HL-60 (cell line): ENCODE measurements at regions not wholly inside any gene's neighbourhood (a gene's known extent, or its start where the extent isn't known, plus 50 kb on each side); places are given as distances from the start of the nearest gene placed in this dataset.

Experiments used
- DNase-seq, 2 experiments: peaks; one replicate each; pipeline ENCODE4 v3.0.0-alpha.2; 2010 to 2020; ENCODE audit warnings: low read depth in 1 of 2, low spot score in 1 of 2
- H3K27ac ChIP-seq: fragments of 250-450 bp; sonication (Bioruptor Pico); replicated peaks from 2 replicates; pipeline ENCODE4 v1.5.1; 2020; ENCODE audit warnings: mild to moderate bottlenecking, moderate library complexity
- H3K27me3 ChIP-seq: fragments of 250-450 bp; sonication (Bioruptor Pico); 2 replicates; pipeline ENCODE4 v1.5.1; 2021; ENCODE audit warnings: mild to moderate bottlenecking, moderate library complexity; ENCODE audit not compliant: insufficient read depth, poor library complexity, severe bottlenecking
- H3K4me3 ChIP-seq: replicated peaks from 2 replicates; pipeline ENCODE4 v1.5.1; 2011; ENCODE audit warnings: mild to moderate bottlenecking, control low read depth, low read length; ENCODE audit not compliant: insufficient read depth
- CTCF ChIP-seq: IDR thresholded peaks from one replicate; pipeline ENCODE4 v1.5.1; 2011; ENCODE audit warnings: low read length, control low read depth, inconsistent platforms; ENCODE audit not compliant: insufficient read depth
- GABPA ChIP-seq: IDR thresholded peaks from 2 replicates; pipeline ENCODE4 v1.6.1; 2012; ENCODE audit warnings: low read depth
- POLR2AphosphoS5 ChIP-seq: IDR thresholded peaks from 2 replicates; pipeline ENCODE4 v1.6.1; 2012; ENCODE audit warnings: low read depth
- REST ChIP-seq: IDR thresholded peaks from 2 replicates; pipeline ENCODE4 v1.6.1; 2012; ENCODE audit warnings: low read depth; ENCODE audit not compliant: insufficient replicate concordance
- SPI1 ChIP-seq: IDR thresholded peaks from 2 replicates; pipeline ENCODE4 v1.6.1; 2012; ENCODE audit warnings: low read depth, mild to moderate bottlenecking, borderline replicate concordance

DNA sequence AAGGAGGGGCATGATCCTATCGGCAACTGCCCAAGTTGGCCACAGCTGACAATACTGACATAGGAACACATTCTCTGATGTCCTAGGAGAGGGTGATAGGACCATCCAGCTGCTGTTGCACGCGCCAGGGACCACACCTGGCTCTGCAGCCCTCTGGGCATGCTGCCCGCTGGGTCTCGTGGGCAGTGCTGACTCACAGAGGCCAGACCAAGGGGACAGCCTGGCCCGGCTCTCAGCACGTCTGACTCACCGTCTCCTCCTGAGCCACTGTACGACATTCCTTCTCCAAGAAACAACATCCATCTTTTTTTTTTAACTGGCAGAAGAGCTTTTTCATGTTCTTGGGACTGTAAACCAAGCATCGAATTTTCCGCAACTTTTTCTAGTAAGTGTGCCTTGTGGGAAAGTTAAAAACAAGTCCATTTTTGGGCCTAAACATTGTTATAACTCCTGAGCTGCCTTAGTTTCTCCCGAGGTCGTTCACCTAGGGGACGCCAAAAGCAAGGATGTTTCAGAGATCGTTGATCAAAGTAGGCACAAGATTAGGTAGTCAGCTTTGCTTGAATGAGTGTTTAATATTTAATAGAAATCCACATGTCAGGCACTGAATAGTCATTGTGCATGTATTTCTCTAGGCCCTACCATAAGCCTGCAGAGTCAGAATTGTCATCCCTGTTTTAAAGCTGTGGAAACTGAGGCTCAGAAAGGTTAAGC is 100.3 kb downstream of the TTC32 start:
- no peak for TF ChIP-seq GABPA
- TF ChIP-seq CTCF = no peak
- TF ChIP-seq POLR2AphosphoS5 = no peak
- no peak for TF ChIP-seq SPI1
- TF ChIP-seq REST = no peak
- no peak for DNase-seq
- Histone ChIP-seq H3K27me3 (no peaks in the 10 kb centered on the region), H3K4me3 (no peak overlapping the region), H3K27ac (no peak overlapping the region)

GRCh38 chr2:19800796-19801195 is 101.0 kb downstream of the TTC32 start:
- no peak for DNase-seq
- Histone ChIP-seq H3K4me3 (no peak overlapping the region), H3K27me3 (no peaks in the 10 kb centered on the region), H3K27ac (no peak overlapping the region)
- TF ChIP-seq SPI1 (no peak), REST (no peak), GABPA (no peak), POLR2AphosphoS5 (no peak), CTCF (no peak)

DNA sequence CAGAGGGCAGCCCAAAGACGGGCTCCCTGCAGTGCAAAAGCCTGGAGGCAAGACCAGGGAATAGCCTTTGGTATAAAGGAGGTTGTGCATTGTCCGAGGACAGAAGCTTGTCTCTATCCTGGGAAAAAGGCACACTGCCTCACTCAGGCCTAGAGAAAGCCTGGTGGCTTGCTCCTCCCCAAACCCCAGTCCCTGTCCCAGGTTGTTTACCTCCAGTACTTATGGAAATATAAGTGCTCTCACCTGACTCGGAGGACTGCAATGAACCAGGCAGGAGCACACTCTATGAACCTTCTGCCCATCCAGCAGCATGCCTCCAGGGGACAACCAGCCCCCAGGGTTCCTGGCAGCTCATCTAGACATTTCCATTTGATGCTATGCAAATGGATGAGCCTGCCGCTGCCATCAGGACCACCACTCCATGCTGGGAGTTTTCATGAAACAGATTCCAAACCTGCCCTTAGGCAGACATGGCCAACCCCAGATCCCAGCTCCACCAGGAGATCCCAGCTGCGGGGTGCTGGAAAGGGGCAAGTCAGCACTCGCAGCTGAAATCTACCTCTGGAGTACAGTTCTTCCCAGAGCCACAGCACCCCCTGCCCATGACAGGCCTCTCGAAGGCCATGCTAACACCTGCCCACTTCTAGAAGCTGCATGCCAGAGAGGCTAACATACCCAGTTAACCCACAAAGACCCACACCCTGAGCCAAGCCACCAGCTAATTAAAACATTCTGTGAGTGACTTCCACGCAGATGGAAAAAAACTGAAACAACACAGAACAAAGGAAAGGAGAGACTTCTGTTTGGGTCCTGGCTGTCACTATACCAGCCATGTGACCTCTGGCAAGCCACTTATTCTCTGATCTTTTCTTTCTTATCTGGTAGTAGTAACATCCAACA is 101.7 kb downstream of the TTC32 start:
- DNase-seq = no peak
- Histone ChIP-seq H3K4me3 (no peak overlapping the region), H3K27ac (no peak overlapping the region), H3K27me3 (no peaks in the 10 kb centered on the region)
- no peak for TF ChIP-seq REST
